ENCODE measurements at regions not wholly inside any gene's neighbourhood (a gene's known extent, or its start where the extent isn't known, plus 50 kb on each side); places are given as distances from the start of the nearest gene placed in this dataset.

DNA sequence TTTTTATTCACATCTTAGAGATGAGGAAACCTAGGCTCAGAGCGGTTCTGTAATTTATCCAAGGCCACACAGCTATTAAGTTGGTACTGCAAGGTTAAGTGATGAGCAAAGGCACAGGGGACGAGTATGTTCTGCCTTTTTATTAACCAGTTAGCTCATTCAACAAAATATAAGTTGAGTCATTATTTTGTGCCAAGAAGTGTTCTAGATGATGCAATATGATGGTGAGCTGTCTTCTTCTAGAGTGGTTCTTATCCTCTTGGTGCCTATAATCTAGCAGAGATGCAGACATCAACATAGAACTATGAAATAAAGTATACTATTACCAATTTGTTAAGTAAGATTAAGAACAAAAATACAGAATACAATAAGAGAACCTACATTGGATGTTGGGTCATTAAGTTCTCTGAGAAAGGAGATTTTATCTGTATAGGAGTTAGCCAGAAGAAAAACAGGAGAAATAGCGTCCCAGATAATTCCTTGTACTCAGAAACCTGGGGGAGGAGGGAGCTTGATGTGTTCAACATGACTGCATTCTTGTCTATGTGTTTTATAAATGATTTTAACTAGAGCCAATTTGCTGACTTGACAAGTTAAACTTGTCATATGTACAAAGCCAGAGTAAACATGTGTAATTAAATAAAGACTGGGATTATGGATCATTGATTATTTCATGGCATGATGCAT lies 122.3 kb downstream of the TBXT start:
- ATAC-seq (ENCODE audit: insufficient read depth, low FRiP score) (no peak), DNase-seq (no peak)
- H3K36me3 ChIP-seq (ENCODE audit: control insufficient read depth in 4 of 4, insufficient read depth in 4 of 4, low read length in 4 of 4), result no peaks in the 10 kb centered on the region
- no peaks in the 10 kb centered on the region for H3K9me3 ChIP-seq (ENCODE audit: control insufficient read depth in 4 of 4, insufficient read depth in 3 of 4, low read length in 3 of 4)
- no peak overlapping the region for H3K4me3 ChIP-seq
- no peaks in the 10 kb centered on the region for H3K27me3 ChIP-seq (ENCODE audit: control insufficient read depth in 3 of 3, insufficient read depth in 3 of 3, low read length in 2 of 3)
- H3K27ac ChIP-seq (ENCODE audit: low read depth in 1 of 2, low read length in 1 of 2), result no peak overlapping the region
- no peak overlapping the region for H3K9ac ChIP-seq (ENCODE audit: insufficient read depth in 1 of 2, low read length in 2 of 2)
- WGBS, 2 donors, result 76 to 87% methylated on average over 3 of the region's 3 CpGs
- TF ChIP-seq, protein P1, sequence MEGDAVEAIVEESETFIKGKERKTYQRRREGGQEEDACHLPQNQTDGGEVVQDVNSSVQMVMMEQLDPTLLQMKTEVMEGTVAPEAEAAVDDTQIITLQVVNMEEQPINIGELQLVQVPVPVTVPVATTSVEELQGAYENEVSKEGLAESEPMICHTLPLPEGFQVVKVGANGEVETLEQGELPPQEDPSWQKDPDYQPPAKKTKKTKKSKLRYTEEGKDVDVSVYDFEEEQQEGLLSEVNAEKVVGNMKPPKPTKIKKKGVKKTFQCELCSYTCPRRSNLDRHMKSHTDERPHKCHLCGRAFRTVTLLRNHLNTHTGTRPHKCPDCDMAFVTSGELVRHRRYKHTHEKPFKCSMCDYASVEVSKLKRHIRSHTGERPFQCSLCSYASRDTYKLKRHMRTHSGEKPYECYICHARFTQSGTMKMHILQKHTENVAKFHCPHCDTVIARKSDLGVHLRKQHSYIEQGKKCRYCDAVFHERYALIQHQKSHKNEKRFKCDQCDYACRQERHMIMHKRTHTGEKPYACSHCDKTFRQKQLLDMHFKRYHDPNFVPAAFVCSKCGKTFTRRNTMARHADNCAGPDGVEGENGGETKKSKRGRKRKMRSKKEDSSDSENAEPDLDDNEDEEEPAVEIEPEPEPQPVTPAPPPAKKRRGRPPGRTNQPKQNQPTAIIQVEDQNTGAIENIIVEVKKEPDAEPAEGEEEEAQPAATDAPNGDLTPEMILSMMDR (IDR thresholded peaks at IDR 0.05; ENCODE audit: control extremely low read depth, extremely low read depth), result no peak
- H3K4me1 ChIP-seq (ENCODE audit: control insufficient read depth in 5 of 5, insufficient read depth in 5 of 5, low read length in 5 of 5), result no peaks in the 10 kb centered on the region

DNA sequence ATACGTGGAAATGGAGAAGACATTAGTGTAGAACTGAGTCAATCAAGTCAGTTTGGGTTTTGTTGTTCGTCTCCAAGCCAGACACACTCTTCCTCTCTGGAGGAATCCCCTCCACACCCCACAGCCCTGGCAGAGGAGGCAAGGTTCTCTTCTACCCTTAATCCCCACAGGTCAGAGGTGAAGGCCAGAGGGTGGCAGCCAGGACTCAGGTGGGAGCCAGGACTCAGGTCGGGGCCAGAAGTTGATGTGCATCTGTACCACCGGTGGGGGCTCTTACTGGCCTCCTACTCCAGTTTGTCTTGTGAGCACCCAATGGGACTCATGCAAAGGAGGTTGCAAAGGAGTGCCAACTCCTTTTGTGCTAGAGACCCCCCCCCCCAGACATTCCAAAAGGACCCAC lies 126.4 kb downstream of the TBXT start:
- 77 to 84% methylated on average over 4 of the region's 4 CpGs for WGBS, 2 donors
- Histone ChIP-seq H3K9me3 (ENCODE audit: control insufficient read depth in 4 of 4, insufficient read depth in 3 of 4, low read length in 3 of 4) (peaks cover 0 to 8% (median 0%) of the 10 kb centered on the region in 4 donors), H3K27me3 (ENCODE audit: control insufficient read depth in 3 of 3, insufficient read depth in 3 of 3, low read length in 2 of 3) (no peaks in the 10 kb centered on the region), H3K9ac (ENCODE audit: insufficient read depth in 1 of 2, low read length in 2 of 2) (no peak overlapping the region), H3K36me3 (ENCODE audit: control insufficient read depth in 4 of 4, insufficient read depth in 4 of 4, low read length in 4 of 4) (no peaks in the 10 kb centered on the region), H3K4me1 (ENCODE audit: control insufficient read depth in 5 of 5, insufficient read depth in 5 of 5, low read length in 5 of 5) (no peaks in the 10 kb centered on the region), H3K27ac (ENCODE audit: low read depth in 1 of 2, low read length in 1 of 2) (no peak overlapping the region), H3K4me3 (no peak overlapping the region)
- ATAC-seq (ENCODE audit: insufficient read depth, low FRiP score) (no peak), DNase-seq (no peak)
- TF ChIP-seq, protein P1 (IDR thresholded peaks at IDR 0.05; ENCODE audit: control extremely low read depth, extremely low read depth), result no peak

DNA sequence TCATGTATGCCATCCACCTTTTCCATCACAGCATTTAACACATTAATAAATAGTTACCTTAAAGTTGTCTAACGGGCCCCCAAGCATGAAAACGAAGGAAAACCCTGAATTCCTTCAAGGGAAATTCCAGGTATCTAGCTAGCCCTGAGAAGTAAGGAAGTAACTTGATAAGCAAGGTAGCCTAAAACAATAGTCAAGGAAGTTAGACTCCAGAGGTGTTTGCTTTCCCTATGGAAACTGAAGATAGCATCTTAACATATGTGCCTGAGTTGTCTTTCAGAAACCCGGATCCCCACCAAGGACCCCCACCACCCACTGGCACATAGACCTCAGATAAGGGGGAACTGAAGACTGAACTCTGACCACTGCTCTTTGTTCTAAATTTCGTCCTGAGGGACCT lies 127.4 kb downstream of the TBXT start:
- H3K36me3 ChIP-seq (ENCODE audit: control insufficient read depth in 4 of 4, insufficient read depth in 4 of 4, low read length in 4 of 4), result no peaks in the 10 kb centered on the region
- H3K4me1 ChIP-seq (ENCODE audit: control insufficient read depth in 5 of 5, insufficient read depth in 5 of 5, low read length in 5 of 5), result no peaks in the 10 kb centered on the region
- H3K4me3 ChIP-seq, result no peak overlapping the region
- no peak for DNase-seq
- ATAC-seq (ENCODE audit: insufficient read depth, low FRiP score), result no peak
- H3K27me3 ChIP-seq (ENCODE audit: control insufficient read depth in 3 of 3, insufficient read depth in 3 of 3, low read length in 2 of 3), result no peaks in the 10 kb centered on the region
- H3K27ac ChIP-seq (ENCODE audit: low read depth in 1 of 2, low read length in 1 of 2), result no peak overlapping the region
- WGBS, 2 donors, result 38 to 43% methylated on average over 4 of the region's 4 CpGs
- H3K9me3 ChIP-seq (ENCODE audit: control insufficient read depth in 4 of 4, insufficient read depth in 3 of 4, low read length in 3 of 4), result peaks cover 0 to 8% (median 0%) of the 10 kb centered on the region in 4 donors
- no peak overlapping the region for H3K9ac ChIP-seq (ENCODE audit: insufficient read depth in 1 of 2, low read length in 2 of 2)
- TF ChIP-seq, protein P1 (IDR thresholded peaks at IDR 0.05; ENCODE audit: control extremely low read depth, extremely low read depth), result no peak
